ENCODE measurements at regions not wholly inside any gene's neighbourhood (a gene's known extent, or its start where the extent isn't known, plus 50 kb on each side); places are given as distances from the start of the nearest gene placed in this dataset.

DNA sequence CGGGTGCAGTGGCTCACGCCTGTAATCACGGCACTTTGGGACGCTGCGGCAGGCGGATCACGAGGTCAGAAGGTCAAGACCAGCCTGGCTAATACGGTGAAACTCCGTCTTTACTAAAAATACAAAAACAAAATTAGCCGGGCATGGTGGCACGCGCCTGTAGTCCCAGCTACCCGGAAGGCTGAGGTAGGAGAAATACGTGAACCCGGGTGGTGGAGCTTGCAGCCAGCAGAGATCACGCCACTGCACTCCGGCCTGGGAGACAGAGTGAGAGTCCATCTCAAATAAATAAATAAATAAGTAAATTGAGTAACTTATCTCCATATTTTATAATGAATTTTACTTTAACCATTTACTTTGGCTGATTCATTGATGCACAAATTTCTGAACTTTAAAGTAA lies 1913.3 kb downstream of the PCDH7 start:
- no peaks in the 10 kb centered on the region for H3K4me1 ChIP-seq (ENCODE audit: insufficient read depth)
- H3K27ac ChIP-seq, result no peak overlapping the region
- H3K9me2 ChIP-seq (ENCODE audit: insufficient read depth), result no peaks in the 10 kb centered on the region
- H3K4me3 ChIP-seq, result no peak overlapping the region
- no peak overlapping the region for H3K4me2 ChIP-seq (ENCODE audit: unreplicated experiment)
- WGBS, 2 experiments (ENCODE audit: low coverage in 1 of 2, low lambda C conversion rate in 2 of 2, missing lambda C conversion rate in 2 of 2), result 64 to 66% methylated on average over 17 of the region's 17 CpGs
- no peaks in the 10 kb centered on the region for H3K36me3 ChIP-seq (ENCODE audit: low read depth)
- H3K9me3 ChIP-seq (ENCODE audit: low read depth), result no peaks in the 10 kb centered on the region
- no peak for DNase-seq
- no peaks in the 10 kb centered on the region for H3F3A ChIP-seq (ENCODE audit: insufficient read depth)
- TF ChIP-seq EZH2phosphoT487 (IDR thresholded peaks at IDR 0.05; ENCODE audit: insufficient read depth, low read depth) (no peak), EZH2 (IDR thresholded peaks at IDR 0.05; ENCODE audit: insufficient read depth, poor library complexity, severe bottlenecking) (no peak)
- no peaks in the 10 kb centered on the region for H4K20me1 ChIP-seq (ENCODE audit: insufficient read depth)
- in situ Hi-C loops (cut with MboI), result no loop called here
- no peaks in the 10 kb centered on the region for H3K79me2 ChIP-seq (ENCODE audit: insufficient read depth)
- no peak overlapping the region for H2AFZ ChIP-seq
- no peaks in the 10 kb centered on the region for H3K27me3 ChIP-seq (replicated peaks; ENCODE audit: insufficient read depth)
- no peak overlapping the region for H3K9ac ChIP-seq

DNA sequence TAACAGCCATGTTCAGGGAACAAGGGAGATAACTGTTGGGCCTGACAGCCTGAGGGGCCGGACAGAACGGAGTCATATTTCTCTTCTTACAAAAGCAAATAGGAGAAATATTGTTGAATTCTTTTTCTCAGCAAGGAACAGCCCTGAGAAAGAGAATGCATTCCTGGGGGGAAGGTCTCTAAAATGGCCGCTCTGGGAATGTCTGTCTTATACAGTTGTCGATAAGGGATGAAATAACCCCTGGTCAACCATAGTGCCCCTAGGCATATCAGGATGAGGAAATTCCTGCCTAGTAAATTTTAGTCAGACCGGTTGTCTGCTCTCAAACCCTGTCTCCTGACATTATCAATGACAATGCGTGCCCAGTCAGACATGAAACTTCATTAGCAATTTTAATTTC lies 1925.5 kb downstream of the PCDH7 start:
- Histone ChIP-seq H3F3A (ENCODE audit: insufficient read depth) (no peaks in the 10 kb centered on the region), H3K4me3 (no peak overlapping the region), H4K20me1 (ENCODE audit: insufficient read depth) (no peaks in the 10 kb centered on the region), H3K9me3 (ENCODE audit: low read depth) (no peaks in the 10 kb centered on the region), H3K9ac (no peak overlapping the region), H3K9me2 (ENCODE audit: insufficient read depth) (no peaks in the 10 kb centered on the region), H3K4me1 (ENCODE audit: insufficient read depth) (no peaks in the 10 kb centered on the region), H3K79me2 (ENCODE audit: insufficient read depth) (no peaks in the 10 kb centered on the region), H2AFZ (no peak overlapping the region), H3K27ac (no peak overlapping the region), H3K4me2 (ENCODE audit: unreplicated experiment) (no peak overlapping the region), H3K36me3 (ENCODE audit: low read depth) (no peaks in the 10 kb centered on the region), H3K27me3 (replicated peaks; ENCODE audit: insufficient read depth) (no peaks in the 10 kb centered on the region)
- WGBS, 2 experiments (ENCODE audit: low coverage in 1 of 2, low lambda C conversion rate in 2 of 2, missing lambda C conversion rate in 2 of 2), result 50 to 53% methylated on average over 6 of the region's 6 CpGs
- in situ Hi-C loops (cut with MboI), result no loop called here
- no peak for TF ChIP-seq EZH2 (IDR thresholded peaks at IDR 0.05; ENCODE audit: insufficient read depth, poor library complexity, severe bottlenecking)
- no peak for TF ChIP-seq EZH2phosphoT487 (IDR thresholded peaks at IDR 0.05; ENCODE audit: insufficient read depth, low read depth)
- DNase-seq, result no peak

DNA sequence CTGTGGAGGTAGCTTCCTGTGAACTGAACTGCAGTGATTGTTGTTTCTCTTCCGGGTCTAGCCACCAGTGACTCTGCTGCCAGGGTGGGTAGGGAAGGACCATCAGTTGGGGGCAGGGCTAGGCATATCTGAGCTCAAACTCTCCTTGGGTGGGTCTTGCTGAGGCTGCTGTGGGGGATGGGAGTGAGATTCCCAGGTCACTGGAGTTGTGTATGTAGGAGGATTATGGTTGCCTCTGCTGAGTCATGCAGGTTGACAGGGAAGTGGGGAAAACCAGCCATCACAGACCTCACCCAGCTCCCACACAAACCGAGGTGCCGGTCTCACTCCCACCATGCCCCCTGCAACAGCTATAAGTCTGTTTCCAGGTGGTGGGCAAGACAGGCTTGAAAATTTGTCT lies 1937.8 kb downstream of the PCDH7 start:
- Histone ChIP-seq H3F3A (ENCODE audit: insufficient read depth) (no peaks in the 10 kb centered on the region), H4K20me1 (ENCODE audit: insufficient read depth) (no peaks in the 10 kb centered on the region), H2AFZ (no peak overlapping the region), H3K36me3 (ENCODE audit: low read depth) (no peaks in the 10 kb centered on the region), H3K9me3 (ENCODE audit: low read depth) (no peaks in the 10 kb centered on the region), H3K9me2 (ENCODE audit: insufficient read depth) (no peaks in the 10 kb centered on the region), H3K79me2 (ENCODE audit: insufficient read depth) (no peaks in the 10 kb centered on the region), H3K4me1 (ENCODE audit: insufficient read depth) (no peaks in the 10 kb centered on the region), H3K4me3 (no peak overlapping the region), H3K4me2 (ENCODE audit: unreplicated experiment) (no peak overlapping the region), H3K27ac (no peak overlapping the region), H3K27me3 (replicated peaks; ENCODE audit: insufficient read depth) (no peaks in the 10 kb centered on the region), H3K9ac (no peak overlapping the region)
- WGBS, 2 experiments (ENCODE audit: low coverage in 1 of 2, low lambda C conversion rate in 2 of 2, missing lambda C conversion rate in 2 of 2), result 40 to 42% methylated on average over 3 of the region's 3 CpGs
- in situ Hi-C loops (cut with MboI), result no loop called here
- no peak for DNase-seq
- TF ChIP-seq EZH2 (IDR thresholded peaks at IDR 0.05; ENCODE audit: insufficient read depth, poor library complexity, severe bottlenecking) (no peak), EZH2phosphoT487 (IDR thresholded peaks at IDR 0.05; ENCODE audit: insufficient read depth, low read depth) (no peak)

DNA sequence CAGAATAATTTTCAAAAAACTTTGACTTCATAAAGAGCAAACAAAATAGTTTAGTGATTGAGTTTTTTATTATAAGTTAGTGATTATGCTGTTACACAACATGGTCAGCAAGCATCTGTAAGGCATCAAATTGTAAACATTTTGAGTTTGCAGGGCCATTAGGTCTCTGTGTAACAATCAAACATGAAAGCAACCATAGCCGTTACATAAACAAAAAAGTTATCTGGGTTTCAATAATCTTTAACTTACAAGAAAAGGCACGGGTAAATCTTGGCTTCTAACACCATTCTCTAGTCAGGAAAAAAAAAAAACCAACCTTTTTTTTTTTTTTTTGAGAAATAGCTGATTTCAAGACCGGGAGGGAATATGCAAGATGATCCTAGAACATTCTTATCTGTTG lies 1941.1 kb downstream of the PCDH7 start:
- in situ Hi-C loops (cut with MboI), result no loop called here
- no peak for TF ChIP-seq EZH2 (IDR thresholded peaks at IDR 0.05; ENCODE audit: insufficient read depth, poor library complexity, severe bottlenecking)
- TF ChIP-seq EZH2phosphoT487 (IDR thresholded peaks at IDR 0.05; ENCODE audit: insufficient read depth, low read depth), result no peak

DNA sequence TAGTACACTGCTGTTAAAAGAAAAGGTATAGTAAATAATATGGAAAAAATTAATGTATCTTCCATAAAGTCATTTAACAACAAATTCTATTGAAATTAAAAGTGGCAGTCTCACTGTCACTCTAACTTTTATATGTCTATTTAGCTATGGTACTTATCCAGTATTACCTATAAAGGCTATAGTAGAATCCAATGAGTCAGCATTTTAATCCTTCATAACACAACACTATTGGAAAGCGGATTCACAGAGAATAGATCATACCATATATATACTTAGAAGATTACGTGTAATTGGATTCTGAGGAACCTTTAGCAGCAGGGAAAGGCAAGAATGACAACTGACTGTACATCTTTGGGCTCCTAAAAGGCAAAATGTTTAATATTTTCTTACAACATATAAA lies 1942.6 kb downstream of the PCDH7 start:
- WGBS, 2 experiments (ENCODE audit: low coverage in 1 of 2, low lambda C conversion rate in 2 of 2, missing lambda C conversion rate in 2 of 2), result 43 to 48% methylated on average over 2 of the region's 2 CpGs
- Histone ChIP-seq H3K4me1 (ENCODE audit: insufficient read depth) (no peaks in the 10 kb centered on the region), H3K9me2 (ENCODE audit: insufficient read depth) (no peaks in the 10 kb centered on the region), H3K79me2 (ENCODE audit: insufficient read depth) (no peaks in the 10 kb centered on the region), H3F3A (ENCODE audit: insufficient read depth) (no peaks in the 10 kb centered on the region), H2AFZ (no peak overlapping the region), H3K27me3 (replicated peaks; ENCODE audit: insufficient read depth) (no peaks in the 10 kb centered on the region), H3K27ac (no peak overlapping the region), H3K9me3 (ENCODE audit: low read depth) (no peaks in the 10 kb centered on the region), H3K4me2 (ENCODE audit: unreplicated experiment) (no peak overlapping the region), H4K20me1 (ENCODE audit: insufficient read depth) (no peaks in the 10 kb centered on the region), H3K36me3 (ENCODE audit: low read depth) (no peaks in the 10 kb centered on the region), H3K9ac (no peak overlapping the region), H3K4me3 (no peak overlapping the region)
- in situ Hi-C loops (cut with MboI), result no loop called here
- TF ChIP-seq EZH2phosphoT487 (IDR thresholded peaks at IDR 0.05; ENCODE audit: insufficient read depth, low read depth), result no peak
- no peak for TF ChIP-seq EZH2 (IDR thresholded peaks at IDR 0.05; ENCODE audit: insufficient read depth, poor library complexity, severe bottlenecking)
- no peak for DNase-seq

More for the DNA sequence above, 1941.1 kb downstream of the PCDH7 start:
- H3K4me1 ChIP-seq (ENCODE audit: insufficient read depth), result no peaks in the 10 kb centered on the region
- no peaks in the 10 kb centered on the region for H3K27me3 ChIP-seq (replicated peaks; ENCODE audit: insufficient read depth)
- 3 to 4% methylated on average over 3 of the region's 3 CpGs for WGBS, 2 experiments (ENCODE audit: low coverage in 1 of 2, low lambda C conversion rate in 2 of 2, missing lambda C conversion rate in 2 of 2)
- H3K4me3 ChIP-seq, result no peak overlapping the region
- H3K36me3 ChIP-seq (ENCODE audit: low read depth), result no peaks in the 10 kb centered on the region
- H3K27ac ChIP-seq, result no peak overlapping the region
- no peak for DNase-seq
- no peak overlapping the region for H3K4me2 ChIP-seq (ENCODE audit: unreplicated experiment)
- no peak overlapping the region for H3K9ac ChIP-seq
- no peaks in the 10 kb centered on the region for H4K20me1 ChIP-seq (ENCODE audit: insufficient read depth)
- H3F3A ChIP-seq (ENCODE audit: insufficient read depth), result no peaks in the 10 kb centered on the region
- no peak overlapping the region for H2AFZ ChIP-seq
- H3K9me3 ChIP-seq (ENCODE audit: low read depth), result no peaks in the 10 kb centered on the region
- H3K79me2 ChIP-seq (ENCODE audit: insufficient read depth), result no peaks in the 10 kb centered on the region
- H3K9me2 ChIP-seq (ENCODE audit: insufficient read depth), result no peaks in the 10 kb centered on the region
